ENCODE measurements at regions not wholly inside any gene's neighbourhood (a gene's known extent, or its start where the extent isn't known, plus 50 kb on each side); places are given as distances from the start of the nearest gene placed in this dataset.
"Not testable (repeated sequence)": the region's sequence is repeated elsewhere in the genome, so short reads cannot be mapped to it uniquely, and the experiment has no call there.

GRCh38 chr7:81247364-81247763 lies 328.5 kb upstream of the SEMA3C start:
- DNase-seq; H3K27me3 ChIP-seq (replicated peaks in 2 of 5; ENCODE audit: control insufficient read depth in 4 of 5, insufficient read depth in 5 of 5, low read length in 4 of 5); POLR2A ChIA-PET; H3K4me1 ChIP-seq (ENCODE audit: control extremely low read depth in 1 of 4, control insufficient read depth in 4 of 4, insufficient read depth in 4 of 4, low read length in 3 of 4); H3K4me3 ChIP-seq (ENCODE audit: control insufficient read depth in 1 of 7, extremely low read depth in 1 of 7, insufficient read depth in 4 of 7, low read depth in 2 of 7, low read length in 6 of 7); H3K27ac ChIP-seq (ENCODE audit: insufficient read depth in 1 of 2, low read depth in 1 of 2, low read length in 2 of 2, poor library complexity in 1 of 2, severe bottlenecking in 2 of 2); H3K9me3 ChIP-seq (ENCODE audit: control extremely low read depth in 1 of 5, control insufficient read depth in 4 of 5, insufficient read depth in 2 of 5, low read depth in 1 of 5, low read length in 4 of 5); H3K36me3 ChIP-seq (ENCODE audit: control insufficient read depth in 4 of 4, insufficient read depth in 4 of 4, low read length in 3 of 4): not testable (repeated sequence)
- WGBS (ENCODE audit: insufficient coverage): no CpG with 5 or more reads among the region's 1 CpG
- CTCF ChIA-PET: interaction anchor here (1.1 to 1.2 kb wide), 2 partner anchors 17 to 328 kb away, joined by 3 read pairs; no protein-coding TSS in a partner anchor

GRCh38 chr7:81245353-81245752 lies 326.5 kb upstream of the SEMA3C start:
- H3K9me3 ChIP-seq (ENCODE audit: control extremely low read depth in 1 of 5, control insufficient read depth in 4 of 5, insufficient read depth in 2 of 5, low read depth in 1 of 5, low read length in 4 of 5): peaks cover 0 to 2% (median 0%) of the 10 kb centered on the region in 5 experiments
- H3K27me3 ChIP-seq (replicated peaks in 2 of 5; ENCODE audit: control insufficient read depth in 4 of 5, insufficient read depth in 5 of 5, low read length in 4 of 5): no peaks in the 10 kb centered on the region
- WGBS (ENCODE audit: insufficient coverage): 100% methylated on average over 3 of the region's 4 CpGs
- no peak for DNase-seq
- H3K4me1 ChIP-seq (ENCODE audit: control extremely low read depth in 1 of 4, control insufficient read depth in 4 of 4, insufficient read depth in 4 of 4, low read length in 3 of 4): no peaks in the 10 kb centered on the region
- ChIA-PET CTCF (no interaction called here), POLR2A (no interaction called here)
- H3K27ac ChIP-seq (ENCODE audit: insufficient read depth in 1 of 2, low read depth in 1 of 2, low read length in 2 of 2, poor library complexity in 1 of 2, severe bottlenecking in 2 of 2): no peak overlapping the region
- no peaks in the 10 kb centered on the region for H3K36me3 ChIP-seq (ENCODE audit: control insufficient read depth in 4 of 4, insufficient read depth in 4 of 4, low read length in 3 of 4)
- H3K4me3 ChIP-seq (ENCODE audit: control insufficient read depth in 1 of 7, extremely low read depth in 1 of 7, insufficient read depth in 4 of 7, low read depth in 2 of 7, low read length in 6 of 7): no peak overlapping the region

GRCh38 chr7:81244224-81244623 lies 325.4 kb upstream of the SEMA3C start:
- DNase-seq: peak in 2 of 3 donors; percentile 51
- peaks cover 0 to 2% (median 0%) of the 10 kb centered on the region in 5 experiments for H3K9me3 ChIP-seq (ENCODE audit: control extremely low read depth in 1 of 5, control insufficient read depth in 4 of 5, insufficient read depth in 2 of 5, low read depth in 1 of 5, low read length in 4 of 5)
- ChIA-PET POLR2A (no interaction called here), CTCF (interaction anchor here (0.7 kb wide), 1 partner anchor 10 kb away, joined by 3 read pairs; no protein-coding TSS in a partner anchor)
- no CpG with 5 or more reads among the region's 3 CpGs for WGBS (ENCODE audit: insufficient coverage)
- H3K4me3 ChIP-seq (ENCODE audit: control insufficient read depth in 1 of 7, extremely low read depth in 1 of 7, insufficient read depth in 4 of 7, low read depth in 2 of 7, low read length in 6 of 7): no peak overlapping the region
- H3K27me3 ChIP-seq (replicated peaks in 2 of 5; ENCODE audit: control insufficient read depth in 4 of 5, insufficient read depth in 5 of 5, low read length in 4 of 5): no peaks in the 10 kb centered on the region
- no peaks in the 10 kb centered on the region for H3K4me1 ChIP-seq (ENCODE audit: control extremely low read depth in 1 of 4, control insufficient read depth in 4 of 4, insufficient read depth in 4 of 4, low read length in 3 of 4)
- no peaks in the 10 kb centered on the region for H3K36me3 ChIP-seq (ENCODE audit: control insufficient read depth in 4 of 4, insufficient read depth in 4 of 4, low read length in 3 of 4)
- H3K27ac ChIP-seq (ENCODE audit: insufficient read depth in 1 of 2, low read depth in 1 of 2, low read length in 2 of 2, poor library complexity in 1 of 2, severe bottlenecking in 2 of 2): no peak overlapping the region

GRCh38 chr7:81236560-81236959 lies 317.7 kb upstream of the SEMA3C start:
- WGBS (ENCODE audit: insufficient coverage): 81% methylated on average over 2 of the region's 2 CpGs
- DNase-seq: peak in 2 of 3 donors; percentile 9 to 28
- CTCF ChIA-PET: no interaction called here
- Histone ChIP-seq H3K27ac (ENCODE audit: insufficient read depth in 1 of 2, low read depth in 1 of 2, low read length in 2 of 2, poor library complexity in 1 of 2, severe bottlenecking in 2 of 2) (no peak overlapping the region), H3K4me1 (ENCODE audit: control extremely low read depth in 1 of 4, control insufficient read depth in 4 of 4, insufficient read depth in 4 of 4, low read length in 3 of 4) (peaks cover 0 to 5% (median 2%) of the 10 kb centered on the region in 4 experiments), H3K27me3 (replicated peaks in 2 of 5; ENCODE audit: control insufficient read depth in 4 of 5, insufficient read depth in 5 of 5, low read length in 4 of 5) (no peaks in the 10 kb centered on the region), H3K9me3 (ENCODE audit: control extremely low read depth in 1 of 5, control insufficient read depth in 4 of 5, insufficient read depth in 2 of 5, low read depth in 1 of 5, low read length in 4 of 5) (peaks cover 0 to 2% (median 0%) of the 10 kb centered on the region in 5 experiments), H3K36me3 (ENCODE audit: control insufficient read depth in 4 of 4, insufficient read depth in 4 of 4, low read length in 3 of 4) (no peaks in the 10 kb centered on the region), H3K4me3 (ENCODE audit: control insufficient read depth in 1 of 7, extremely low read depth in 1 of 7, insufficient read depth in 4 of 7, low read depth in 2 of 7, low read length in 6 of 7) (no peak overlapping the region)
- POLR2A ChIA-PET: no interaction called here

- H3K36me3 ChIP-seq (ENCODE audit: control insufficient read depth in 4 of 4, insufficient read depth in 4 of 4, low read length in 3 of 4): no peaks in the 10 kb centered on the region
- H3K4me3 ChIP-seq (ENCODE audit: control insufficient read depth in 1 of 7, extremely low read depth in 1 of 7, insufficient read depth in 4 of 7, low read depth in 2 of 7, low read length in 6 of 7): no peak overlapping the region
- no peak for DNase-seq
- no peaks in the 10 kb centered on the region for H3K27me3 ChIP-seq (replicated peaks in 2 of 5; ENCODE audit: control insufficient read depth in 4 of 5, insufficient read depth in 5 of 5, low read length in 4 of 5)
- 93% methylated on average over 2 of the region's 5 CpGs for WGBS (ENCODE audit: insufficient coverage)
- peaks cover 0 to 5% (median 2%) of the 10 kb centered on the region in 4 experiments for H3K4me1 ChIP-seq (ENCODE audit: control extremely low read depth in 1 of 4, control insufficient read depth in 4 of 4, insufficient read depth in 4 of 4, low read length in 3 of 4)
- ChIA-PET CTCF (interaction anchor here (1.1 kb wide), 1 partner anchor 317 kb away, joined by 4 read pairs; the partner anchor contains the start of gene SEMA3C), POLR2A (no interaction called here)
- peaks cover 0 to 2% (median 0%) of the 10 kb centered on the region in 5 experiments for H3K9me3 ChIP-seq (ENCODE audit: control extremely low read depth in 1 of 5, control insufficient read depth in 4 of 5, insufficient read depth in 2 of 5, low read depth in 1 of 5, low read length in 4 of 5)
- H3K27ac ChIP-seq (ENCODE audit: insufficient read depth in 1 of 2, low read depth in 1 of 2, low read length in 2 of 2, poor library complexity in 1 of 2, severe bottlenecking in 2 of 2): no peak overlapping the region
These were observed 317.1 kb upstream of the SEMA3C start for GRCh38 chr7:81235997-81236396.

GRCh38 chr7:81234896-81235295 lies 316.0 kb upstream of the SEMA3C start:
- CTCF ChIA-PET: interaction anchor here (1.1 kb wide), 1 partner anchor 316 kb away, joined by 4 read pairs; the partner anchor contains the start of gene SEMA3C
- peaks cover 0 to 5% (median 2%) of the 10 kb centered on the region in 4 experiments for H3K4me1 ChIP-seq (ENCODE audit: control extremely low read depth in 1 of 4, control insufficient read depth in 4 of 4, insufficient read depth in 4 of 4, low read length in 3 of 4)
- WGBS (ENCODE audit: insufficient coverage): 83% methylated on average over 1 of the region's 1 CpG
- no peak overlapping the region for H3K4me3 ChIP-seq (ENCODE audit: control insufficient read depth in 1 of 7, extremely low read depth in 1 of 7, insufficient read depth in 4 of 7, low read depth in 2 of 7, low read length in 6 of 7)
- POLR2A ChIA-PET: no interaction called here
- no peaks in the 10 kb centered on the region for H3K27me3 ChIP-seq (replicated peaks in 2 of 5; ENCODE audit: control insufficient read depth in 4 of 5, insufficient read depth in 5 of 5, low read length in 4 of 5)
- peaks cover 0 to 2% (median 0%) of the 10 kb centered on the region in 5 experiments for H3K9me3 ChIP-seq (ENCODE audit: control extremely low read depth in 1 of 5, control insufficient read depth in 4 of 5, insufficient read depth in 2 of 5, low read depth in 1 of 5, low read length in 4 of 5)
- DNase-seq: peak in 2 of 3 donors; percentile 51 to 62
- H3K27ac ChIP-seq (ENCODE audit: insufficient read depth in 1 of 2, low read depth in 1 of 2, low read length in 2 of 2, poor library complexity in 1 of 2, severe bottlenecking in 2 of 2): no peak overlapping the region
- H3K36me3 ChIP-seq (ENCODE audit: control insufficient read depth in 4 of 4, insufficient read depth in 4 of 4, low read length in 3 of 4): no peaks in the 10 kb centered on the region

- no peak for DNase-seq
- POLR2A ChIA-PET: no interaction called here
- WGBS (ENCODE audit: insufficient coverage): over 99% methylated on average over 9 of the region's 11 CpGs
These were observed 314.5 kb upstream of the SEMA3C start for GRCh38 chr7:81233208-81233940.

More at GRCh38 chr7:81233208-81233940, 314.5 kb upstream of the SEMA3C start:
- Histone ChIP-seq H3K4me3 (ENCODE audit: control insufficient read depth in 1 of 7, extremely low read depth in 1 of 7, insufficient read depth in 4 of 7, low read depth in 2 of 7, low read length in 6 of 7) (no peak overlapping the region), H3K4me1 (ENCODE audit: control extremely low read depth in 1 of 4, control insufficient read depth in 4 of 4, insufficient read depth in 4 of 4, low read length in 3 of 4) (peaks cover 0 to 5% (median 2%) of the 10 kb centered on the region in 4 experiments), H3K27me3 (replicated peaks in 2 of 5; ENCODE audit: control insufficient read depth in 4 of 5, insufficient read depth in 5 of 5, low read length in 4 of 5) (no peaks in the 10 kb centered on the region), H3K36me3 (ENCODE audit: control insufficient read depth in 4 of 4, insufficient read depth in 4 of 4, low read length in 3 of 4) (no peaks in the 10 kb centered on the region), H3K27ac (ENCODE audit: insufficient read depth in 1 of 2, low read depth in 1 of 2, low read length in 2 of 2, poor library complexity in 1 of 2, severe bottlenecking in 2 of 2) (no peak overlapping the region), H3K9me3 (ENCODE audit: control extremely low read depth in 1 of 5, control insufficient read depth in 4 of 5, insufficient read depth in 2 of 5, low read depth in 1 of 5, low read length in 4 of 5) (peaks cover 0 to 2% (median 0%) of the 10 kb centered on the region in 5 experiments)
- CTCF ChIA-PET: no interaction called here
